ENCODE measurements at regions not wholly inside any gene's neighbourhood (a gene's known extent, or its start where the extent isn't known, plus 50 kb on each side); places are given as distances from the start of the nearest gene placed in this dataset.

- DNase-seq (ENCODE audit: insufficient read length, low spot score) (no peak), FAIRE-seq (no peak)
- TF ChIP-seq CTCF (IDR thresholded peaks at IDR 0.05; ENCODE audit: insufficient read depth, missing control alignments) = no peak
Observed at GRCh38 chr15:69943637-69944036, 154.1 kb downstream of the TLE3 start.

- no peak for TF ChIP-seq CTCF (IDR thresholded peaks at IDR 0.05; ENCODE audit: insufficient read depth, missing control alignments)
- DNase-seq (ENCODE audit: insufficient read length, low spot score) (no peak), FAIRE-seq (no peak)
Observed at GRCh38 chr15:69945729-69946128, 152.0 kb downstream of the TLE3 start.

- DNase-seq (ENCODE audit: insufficient read length, low spot score) (no peak), FAIRE-seq (no peak)
- no peak for TF ChIP-seq CTCF (IDR thresholded peaks at IDR 0.05; ENCODE audit: insufficient read depth, missing control alignments)
Observed at GRCh38 chr15:69946870-69947269, 150.8 kb downstream of the TLE3 start.

- no peak for DNase-seq (ENCODE audit: insufficient read length, low spot score)
- FAIRE-seq = no peak
- TF ChIP-seq CTCF (IDR thresholded peaks at IDR 0.05; ENCODE audit: insufficient read depth, missing control alignments) = no peak
Observed at GRCh38 chr15:69947394-69947793, 150.3 kb downstream of the TLE3 start.

- no peak for TF ChIP-seq CTCF (IDR thresholded peaks at IDR 0.05; ENCODE audit: insufficient read depth, missing control alignments)
- DNase-seq (ENCODE audit: insufficient read length, low spot score) = no peak
- FAIRE-seq = no peak
Observed at GRCh38 chr15:69949485-69949884, 148.2 kb downstream of the TLE3 start.

GRCh38 chr15:69951256-69951897 lies 146.3 kb downstream of the TLE3 start:
- no peak for TF ChIP-seq CTCF (IDR thresholded peaks at IDR 0.05; ENCODE audit: insufficient read depth, missing control alignments)
- FAIRE-seq = peak; percentile 21
- no peak for DNase-seq (ENCODE audit: insufficient read length, low spot score)

GRCh38 chr15:69951898-69952555 lies 145.7 kb downstream of the TLE3 start:
- FAIRE-seq = no peak
- DNase-seq (ENCODE audit: insufficient read length, low spot score) = no peak
- TF ChIP-seq CTCF (IDR thresholded peaks at IDR 0.05; ENCODE audit: insufficient read depth, missing control alignments) = peak; percentile 2

All from D721Med (cell line).